HG02623 (cell line): ENCODE measurements at regions not wholly inside any gene's neighbourhood (a gene's known extent, or its start where the extent isn't known, plus 50 kb on each side); places are given as distances from the start of the nearest gene placed in this dataset.

Experiments
- ATAC-seq: cut with Tn5 transposase; IDR thresholded peaks from one replicate; pipeline ENCODE4 v1.9.1; 2021; ENCODE audit warnings: moderate library complexity; ENCODE audit not compliant: unreplicated experiment

- no peak for ATAC-seq
Observed at GRCh38 chr11:104661901-104662300, 236.4 kb downstream of the CASP12 start.

GRCh38 chr11:104661471-104661870 is 236.8 kb downstream of the CASP12 start:
- no peak for ATAC-seq

GRCh38 chr11:104658177-104658576 is 240.1 kb downstream of the CASP12 start:
- no peak for ATAC-seq

GRCh38 chr11:104657083-104657482 is 241.2 kb downstream of the CASP12 start:
- ATAC-seq, result no peak

GRCh38 chr11:104655066-104655465 is 243.2 kb downstream of the CASP12 start:
- no peak for ATAC-seq

GRCh38 chr11:104654181-104654813 is 244.0 kb downstream of the CASP12 start:
- ATAC-seq, result no peak

- ATAC-seq, result no peak
Observed at GRCh38 chr11:104653407-104653806, 244.9 kb downstream of the CASP12 start.

- ATAC-seq, result no peak
Observed at GRCh38 chr11:104652996-104653395, 245.3 kb downstream of the CASP12 start.

- no peak for ATAC-seq
Observed at GRCh38 chr11:104650234-104650633, 248.0 kb downstream of the CASP12 start.

GRCh38 chr11:104649002-104649401 is 249.3 kb downstream of the CASP12 start:
- no peak for ATAC-seq

GRCh38 chr11:104645261-104646222 is 252.7 kb downstream of the CASP12 start:
- ATAC-seq, result no peak

GRCh38 chr11:104637662-104638170 is 260.5 kb downstream of the CASP12 start:
- ATAC-seq, result no peak

GRCh38 chr11:104633226-104633625 is 265.0 kb downstream of the CASP12 start:
- ATAC-seq, result no peak

- no peak for ATAC-seq
Observed at GRCh38 chr11:104630352-104630751, 267.9 kb downstream of the CASP12 start.

- ATAC-seq, result no peak
Observed at GRCh38 chr11:104625246-104625645, 273.0 kb downstream of the CASP12 start.

- no peak for ATAC-seq
Observed at GRCh38 chr11:104624021-104624420, 274.2 kb downstream of the CASP12 start.

GRCh38 chr11:104623518-104623917 is 274.7 kb downstream of the CASP12 start:
- ATAC-seq, result no peak

- ATAC-seq, result no peak
Observed at GRCh38 chr11:104620991-104621390, 277.3 kb downstream of the CASP12 start.

- ATAC-seq, result no peak
Observed at GRCh38 chr11:104619751-104620150, 278.5 kb downstream of the CASP12 start.

GRCh38 chr11:104618954-104619353 is 279.3 kb downstream of the CASP12 start:
- ATAC-seq, result no peak

GRCh38 chr11:104614961-104615360 is 283.3 kb downstream of the CASP12 start:
- no peak for ATAC-seq

GRCh38 chr11:104614117-104614680 is 284.1 kb downstream of the CASP12 start:
- ATAC-seq, result no peak
